ENCODE measurements at regions not wholly inside any gene's neighbourhood (a gene's known extent, or its start where the extent isn't known, plus 50 kb on each side); places are given as distances from the start of the nearest gene placed in this dataset.

GRCh38 chr21:15367061-15367626, 302.3 kb upstream of the NRIP1 start:
- ATAC-seq = no peak
- TF ChIP-seq SNAI2 (CRISPR knock-in tag; IDR thresholded peaks at IDR 0.05) (no peak), ZFP30 (CRISPR knock-in tag; IDR thresholded peaks at IDR 0.05) (no peak), TCF4 (CRISPR knock-in tag; IDR thresholded peaks at IDR 0.05; ENCODE audit: borderline replicate concordance) (no peak), TSHZ2 (CRISPR knock-in tag; IDR thresholded peaks at IDR 0.05) (no peak), BACH2 (CRISPR knock-in tag; IDR thresholded peaks at IDR 0.05; ENCODE audit: borderline replicate concordance) (no peak), CSRNP3 (CRISPR knock-in tag; IDR thresholded peaks at IDR 0.05) (no peak), PPARA (CRISPR knock-in tag; IDR thresholded peaks at IDR 0.05; ENCODE audit: borderline replicate concordance) (no peak)

DNA sequence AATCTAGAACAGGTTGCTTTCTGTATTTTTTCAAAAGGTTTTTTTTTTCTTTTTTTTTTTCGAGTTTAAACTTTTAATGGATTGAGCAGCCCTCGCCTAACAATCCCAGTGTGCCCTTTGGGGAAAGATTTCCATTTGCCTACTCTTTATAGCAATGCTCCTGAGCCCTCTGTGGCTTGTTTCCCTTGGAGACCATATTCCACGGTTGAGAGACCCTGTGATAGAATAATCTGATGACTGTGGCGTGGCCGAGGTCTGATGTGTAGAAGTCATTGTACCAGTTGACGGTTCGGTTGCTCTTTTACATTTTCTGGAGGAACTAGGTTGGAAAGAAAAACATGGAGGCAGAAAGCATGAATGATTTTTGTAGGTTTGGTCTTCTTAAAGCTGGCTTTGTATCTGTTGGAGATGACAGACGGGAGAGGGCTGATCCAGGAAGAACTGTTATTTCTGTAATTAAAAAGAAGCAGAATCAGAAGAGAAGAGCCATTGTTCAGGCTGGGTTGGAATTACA, 305.7 kb upstream of the NRIP1 start:
- TF ChIP-seq, protein P1, sequence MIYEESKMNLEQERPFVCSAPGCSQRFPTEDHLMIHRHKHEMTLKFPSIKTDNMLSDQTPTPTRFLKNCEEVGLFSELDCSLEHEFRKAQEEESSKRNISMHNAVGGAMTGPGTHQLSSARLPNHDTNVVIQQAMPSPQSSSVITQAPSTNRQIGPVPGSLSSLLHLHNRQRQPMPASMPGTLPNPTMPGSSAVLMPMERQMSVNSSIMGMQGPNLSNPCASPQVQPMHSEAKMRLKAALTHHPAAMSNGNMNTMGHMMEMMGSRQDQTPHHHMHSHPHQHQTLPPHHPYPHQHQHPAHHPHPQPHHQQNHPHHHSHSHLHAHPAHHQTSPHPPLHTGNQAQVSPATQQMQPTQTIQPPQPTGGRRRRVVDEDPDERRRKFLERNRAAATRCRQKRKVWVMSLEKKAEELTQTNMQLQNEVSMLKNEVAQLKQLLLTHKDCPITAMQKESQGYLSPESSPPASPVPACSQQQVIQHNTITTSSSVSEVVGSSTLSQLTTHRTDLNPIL (CRISPR knock-in tag; IDR thresholded peaks at IDR 0.05; ENCODE audit: low read depth) = no peak
- no peak for ATAC-seq

- TF ChIP-seq, protein P2, sequence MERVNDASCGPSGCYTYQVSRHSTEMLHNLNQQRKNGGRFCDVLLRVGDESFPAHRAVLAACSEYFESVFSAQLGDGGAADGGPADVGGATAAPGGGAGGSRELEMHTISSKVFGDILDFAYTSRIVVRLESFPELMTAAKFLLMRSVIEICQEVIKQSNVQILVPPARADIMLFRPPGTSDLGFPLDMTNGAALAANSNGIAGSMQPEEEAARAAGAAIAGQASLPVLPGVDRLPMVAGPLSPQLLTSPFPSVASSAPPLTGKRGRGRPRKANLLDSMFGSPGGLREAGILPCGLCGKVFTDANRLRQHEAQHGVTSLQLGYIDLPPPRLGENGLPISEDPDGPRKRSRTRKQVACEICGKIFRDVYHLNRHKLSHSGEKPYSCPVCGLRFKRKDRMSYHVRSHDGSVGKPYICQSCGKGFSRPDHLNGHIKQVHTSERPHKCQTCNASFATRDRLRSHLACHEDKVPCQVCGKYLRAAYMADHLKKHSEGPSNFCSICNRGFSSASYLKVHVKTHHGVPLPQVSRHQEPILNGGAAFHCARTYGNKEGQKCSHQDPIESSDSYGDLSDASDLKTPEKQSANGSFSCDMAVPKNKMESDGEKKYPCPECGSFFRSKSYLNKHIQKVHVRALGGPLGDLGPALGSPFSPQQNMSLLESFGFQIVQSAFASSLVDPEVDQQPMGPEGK (CRISPR knock-in tag; IDR thresholded peaks at IDR 0.05; ENCODE audit: borderline replicate concordance) = no peak
- TF ChIP-seq TSHZ2 (CRISPR knock-in tag; IDR thresholded peaks at IDR 0.05) (no peak), ZFP3 (CRISPR knock-in tag; IDR thresholded peaks at IDR 0.05) (no peak), ZNF70 (CRISPR knock-in tag; IDR thresholded peaks at IDR 0.05) (no peak), ZC3H10 (CRISPR knock-in tag; IDR thresholded peaks at IDR 0.05) (no peak), ZFP30 (CRISPR knock-in tag; IDR thresholded peaks at IDR 0.05) (no peak), ZNF565 (CRISPR knock-in tag; conservative IDR thresholded peaks at IDR 0.05; ENCODE audit: low read depth) (no peak), PPARA (CRISPR knock-in tag; IDR thresholded peaks at IDR 0.05; ENCODE audit: borderline replicate concordance) (no peak), GLIS3 (CRISPR knock-in tag; IDR thresholded peaks at IDR 0.05) (no peak), CSRNP3 (CRISPR knock-in tag; IDR thresholded peaks at IDR 0.05) (no peak), ZNF8 (CRISPR knock-in tag; IDR thresholded peaks at IDR 0.05) (no peak), BACH2 (CRISPR knock-in tag; IDR thresholded peaks at IDR 0.05; ENCODE audit: borderline replicate concordance) (no peak), SNAI2 (CRISPR knock-in tag; IDR thresholded peaks at IDR 0.05) (no peak), TOX (CRISPR knock-in tag; IDR thresholded peaks at IDR 0.05; ENCODE audit: borderline replicate concordance) (no peak), ISL1 (CRISPR knock-in tag; IDR thresholded peaks at IDR 0.05) (no peak), OSR1 (CRISPR knock-in tag; IDR thresholded peaks at IDR 0.05) (no peak)
- TF ChIP-seq, protein P3, sequence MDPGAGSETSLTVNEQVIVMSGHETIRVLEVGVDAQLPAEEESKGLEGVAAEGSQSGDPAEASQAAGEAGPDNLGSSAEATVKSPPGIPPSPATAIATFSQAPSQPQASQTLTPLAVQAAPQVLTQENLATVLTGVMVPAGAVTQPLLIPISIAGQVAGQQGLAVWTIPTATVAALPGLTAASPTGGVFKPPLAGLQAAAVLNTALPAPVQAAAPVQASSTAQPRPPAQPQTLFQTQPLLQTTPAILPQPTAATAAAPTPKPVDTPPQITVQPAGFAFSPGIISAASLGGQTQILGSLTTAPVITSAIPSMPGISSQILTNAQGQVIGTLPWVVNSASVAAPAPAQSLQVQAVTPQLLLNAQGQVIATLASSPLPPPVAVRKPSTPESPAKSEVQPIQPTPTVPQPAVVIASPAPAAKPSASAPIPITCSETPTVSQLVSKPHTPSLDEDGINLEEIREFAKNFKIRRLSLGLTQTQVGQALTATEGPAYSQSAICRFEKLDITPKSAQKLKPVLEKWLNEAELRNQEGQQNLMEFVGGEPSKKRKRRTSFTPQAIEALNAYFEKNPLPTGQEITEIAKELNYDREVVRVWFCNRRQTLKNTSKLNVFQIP (CRISPR knock-in tag; IDR thresholded peaks at IDR 0.05; ENCODE audit: borderline replicate concordance, low read depth) = no peak
- ATAC-seq = no peak
Measured at GRCh38 chr21:15373941-15374340, 309.1 kb upstream of the NRIP1 start.

Data from SK-N-SH treated with all-trans-retinoic acid at 6 μM for 48 hours (cell line).